ENCODE measurements at regions not wholly inside any gene's neighbourhood (a gene's known extent, or its start where the extent isn't known, plus 50 kb on each side); places are given as distances from the start of the nearest gene placed in this dataset.

- POLR2A ChIA-PET = no interaction called here
- FAIRE-seq = no peak
These were observed 925.9 kb upstream of the EEF2KMT start for GRCh38 chr16:6023449-6023848.

More at GRCh38 chr16:6023449-6023848, 925.9 kb upstream of the EEF2KMT start:
- no peak overlapping the region for H3K9ac ChIP-seq (replicated peaks; ENCODE audit: extremely low read depth, insufficient read depth, low read length)
- H2AFZ ChIP-seq (ENCODE audit: low read depth, low read length) = no peak overlapping the region
- no peak for TF ChIP-seq FOS (IDR thresholded peaks at IDR 0.05; ENCODE audit: borderline replicate concordance, insufficient read depth, low read length)
- TF ChIP-seq POLR2A (IDR thresholded peaks at IDR 0.05; ENCODE audit: low read depth, low read length) = no peak
- TF ChIP-seq MAX (IDR thresholded peaks at IDR 0.05; ENCODE audit: insufficient read depth, insufficient read length) = no peak
- TF ChIP-seq CTCF (IDR thresholded peaks at IDR 0.05; ENCODE audit: extremely low read depth in 1 of 2, insufficient read depth in 1 of 2, low read depth in 1 of 2, low read length in 2 of 2) = no peak
- TF ChIP-seq GATA2 (IDR thresholded peaks at IDR 0.05; ENCODE audit: insufficient read depth, insufficient read length, low read depth, low read length) = no peak
- no peak for TF ChIP-seq MYC (IDR thresholded peaks at IDR 0.05; ENCODE audit: low read depth, low read length)
- TF ChIP-seq POLR2AphosphoS5 (IDR thresholded peaks at IDR 0.05; ENCODE audit: insufficient read depth, low read depth, low read length) = no peak
- TF ChIP-seq JUN (IDR thresholded peaks at IDR 0.05; ENCODE audit: borderline replicate concordance, insufficient read depth, insufficient read length, low read depth) = no peak
- TF ChIP-seq EZH2 (IDR thresholded peaks at IDR 0.05; ENCODE audit: borderline replicate concordance, low read depth, low read length, severe bottlenecking) = no peak
- H3K79me2 ChIP-seq (ENCODE audit: control insufficient read depth, insufficient read depth, low read length) = no peaks in the 10 kb centered on the region
- no TSS peak for BruUV-seq (replicated peaks)
- intact Hi-C loops (cut with micrococcal nuclease) (no loop called here), dilution Hi-C loops (cut with MboI; ENCODE audit: extremely low pct_ligation_motif_present, low sequenced_read_pairs) (no loop called here)
- DNase-seq (ENCODE audit: low read depth, low spot score) = no peak
- H3K27ac ChIP-seq (ENCODE audit: insufficient read depth, low read depth, low read length) = no peak overlapping the region
- no peaks in the 10 kb centered on the region for H3K9me1 ChIP-seq (replicated peaks; ENCODE audit: control insufficient read depth, extremely low read depth, insufficient read depth, low read length)
- H3K4me1 ChIP-seq (ENCODE audit: control insufficient read depth, extremely low read depth, insufficient read depth, low read length) = no peaks in the 10 kb centered on the region
- no peaks in the 10 kb centered on the region for H3K36me3 ChIP-seq (ENCODE audit: control insufficient read depth in 2 of 2, extremely low read depth in 1 of 2, insufficient read depth in 2 of 2, low read length in 2 of 2)
- CTCF ChIA-PET = no interaction called here
- no peaks in the 10 kb centered on the region for H4K20me1 ChIP-seq (replicated peaks; ENCODE audit: control insufficient read depth, extremely low read depth, insufficient read depth, low read length)
- H3K4me2 ChIP-seq (ENCODE audit: insufficient read depth, low read length) = no peak overlapping the region
- H3K4me3 ChIP-seq (replicated peaks in 1 of 3; ENCODE audit: insufficient read depth in 1 of 3, low read depth in 1 of 3, low read length in 3 of 3) = no peak overlapping the region
- H3K9me3 ChIP-seq (replicated peaks; ENCODE audit: control insufficient read depth, insufficient read depth, low read length) = peaks cover 6% of the 10 kb centered on the region
- H3K27me3 ChIP-seq (ENCODE audit: control insufficient read depth in 2 of 2, insufficient read depth in 2 of 2, low read length in 2 of 2) = no peaks in the 10 kb centered on the region
